GM23338 (cell line): ENCODE measurements at regions not wholly inside any gene's neighbourhood (a gene's known extent, or its start where the extent isn't known, plus 50 kb on each side); places are given as distances from the start of the nearest gene placed in this dataset.

Source experiments
- CREB1 ChIP-seq: fragments of 250-450 bp; sonication (Bioruptor Pico); IDR thresholded peaks from 2 replicates; pipeline ENCODE4 v1.5.0; 2020; ENCODE audit warnings: low read depth, mild to moderate bottlenecking, moderate library complexity
- EZH2 ChIP-seq: fragments of 200-600 bp; sonication (generic); IDR thresholded peaks from one replicate; pipeline ENCODE4 v1.8.0; 2017; ENCODE audit warnings: antibody characterized with exemption, mild to moderate bottlenecking, low read depth; ENCODE audit not compliant: unreplicated experiment
- EZH2phosphoT487 ChIP-seq: fragments of 200-600 bp; sonication (generic); IDR thresholded peaks from one replicate; pipeline ENCODE4 v1.8.1; 2018; ENCODE audit warnings: antibody characterized with exemption; ENCODE audit not compliant: unreplicated experiment
- JUNB ChIP-seq: IDR thresholded peaks from one replicate; pipeline ENCODE4 v1.6.1; 2016; ENCODE audit warnings: antibody characterized with exemption; ENCODE audit not compliant: unreplicated experiment
- NANOG ChIP-seq: IDR thresholded peaks from 2 replicates; pipeline ENCODE4 v1.6.1; 2016; ENCODE audit warnings: antibody characterized with exemption, borderline replicate concordance
- POLR2AphosphoS5 ChIP-seq: IDR thresholded peaks from 2 replicates; pipeline ENCODE4 v1.6.1; 2016; ENCODE audit warnings: antibody characterized with exemption, low read depth
- STAT1 ChIP-seq: IDR thresholded peaks from one replicate; pipeline ENCODE4 v1.6.1; 2016; ENCODE audit warnings: antibody characterized with exemption; ENCODE audit not compliant: unreplicated experiment
- ZNF462 ChIP-seq: fragments of 250-450 bp; sonication (Bioruptor Pico); IDR thresholded peaks from 2 replicates; pipeline ENCODE4 v1.5.0; 2020; ENCODE audit warnings: mild to moderate bottlenecking, moderate library complexity
- TF ChIP-seq, protein P1 (sequence below), 2 experiments: fragments of 200-600 bp in 1 of 2; sonication (generic) in 1 of 2; conservative IDR thresholded peaks; 2 replicates each; pipeline versions ENCODE4 v1.5.1 to v1.6.1; 2016 to 2017; ENCODE audit warnings: antibody characterized with exemption in 2 of 2, low read depth in 2 of 2, mild to moderate bottlenecking in 2 of 2, moderate library complexity in 1 of 2
- TF ChIP-seq, protein P2 (sequence below): IDR thresholded peaks from one replicate; pipeline ENCODE4 v1.6.1; 2018; ENCODE audit warnings: antibody characterized with exemption; ENCODE audit not compliant: unreplicated experiment
- TF ChIP-seq, protein P3 (sequence below): IDR thresholded peaks from 2 replicates; pipeline ENCODE4 v1.6.1; 2016; ENCODE audit warnings: antibody characterized with exemption

DNA sequence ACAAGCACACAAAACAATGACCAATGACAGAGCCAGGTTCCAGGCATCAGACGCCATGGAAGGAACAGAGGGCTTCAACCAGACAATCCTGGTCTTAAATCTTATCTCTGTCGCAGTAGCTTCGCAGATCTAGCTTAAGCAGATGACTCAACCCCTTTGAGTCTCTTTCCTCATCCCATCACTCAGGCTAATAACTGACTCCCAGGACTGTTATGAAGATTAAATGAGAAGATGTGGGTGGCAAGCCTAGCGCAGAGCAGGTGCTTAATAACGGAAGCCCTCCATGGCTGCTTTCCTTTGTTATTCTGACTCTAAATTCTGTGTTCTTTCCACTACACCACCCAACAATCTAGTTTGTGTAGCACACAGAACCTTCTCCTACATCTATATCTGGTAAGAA, 110.9 kb downstream of the SLC24A2 start:
- TF ChIP-seq POLR2AphosphoS5: no peak
- TF ChIP-seq, protein P1, sequence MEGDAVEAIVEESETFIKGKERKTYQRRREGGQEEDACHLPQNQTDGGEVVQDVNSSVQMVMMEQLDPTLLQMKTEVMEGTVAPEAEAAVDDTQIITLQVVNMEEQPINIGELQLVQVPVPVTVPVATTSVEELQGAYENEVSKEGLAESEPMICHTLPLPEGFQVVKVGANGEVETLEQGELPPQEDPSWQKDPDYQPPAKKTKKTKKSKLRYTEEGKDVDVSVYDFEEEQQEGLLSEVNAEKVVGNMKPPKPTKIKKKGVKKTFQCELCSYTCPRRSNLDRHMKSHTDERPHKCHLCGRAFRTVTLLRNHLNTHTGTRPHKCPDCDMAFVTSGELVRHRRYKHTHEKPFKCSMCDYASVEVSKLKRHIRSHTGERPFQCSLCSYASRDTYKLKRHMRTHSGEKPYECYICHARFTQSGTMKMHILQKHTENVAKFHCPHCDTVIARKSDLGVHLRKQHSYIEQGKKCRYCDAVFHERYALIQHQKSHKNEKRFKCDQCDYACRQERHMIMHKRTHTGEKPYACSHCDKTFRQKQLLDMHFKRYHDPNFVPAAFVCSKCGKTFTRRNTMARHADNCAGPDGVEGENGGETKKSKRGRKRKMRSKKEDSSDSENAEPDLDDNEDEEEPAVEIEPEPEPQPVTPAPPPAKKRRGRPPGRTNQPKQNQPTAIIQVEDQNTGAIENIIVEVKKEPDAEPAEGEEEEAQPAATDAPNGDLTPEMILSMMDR (conservative IDR thresholded peaks at IDR 0.05; ENCODE audit: low read depth in 2 of 2): no peak
- TF ChIP-seq, protein P2, sequence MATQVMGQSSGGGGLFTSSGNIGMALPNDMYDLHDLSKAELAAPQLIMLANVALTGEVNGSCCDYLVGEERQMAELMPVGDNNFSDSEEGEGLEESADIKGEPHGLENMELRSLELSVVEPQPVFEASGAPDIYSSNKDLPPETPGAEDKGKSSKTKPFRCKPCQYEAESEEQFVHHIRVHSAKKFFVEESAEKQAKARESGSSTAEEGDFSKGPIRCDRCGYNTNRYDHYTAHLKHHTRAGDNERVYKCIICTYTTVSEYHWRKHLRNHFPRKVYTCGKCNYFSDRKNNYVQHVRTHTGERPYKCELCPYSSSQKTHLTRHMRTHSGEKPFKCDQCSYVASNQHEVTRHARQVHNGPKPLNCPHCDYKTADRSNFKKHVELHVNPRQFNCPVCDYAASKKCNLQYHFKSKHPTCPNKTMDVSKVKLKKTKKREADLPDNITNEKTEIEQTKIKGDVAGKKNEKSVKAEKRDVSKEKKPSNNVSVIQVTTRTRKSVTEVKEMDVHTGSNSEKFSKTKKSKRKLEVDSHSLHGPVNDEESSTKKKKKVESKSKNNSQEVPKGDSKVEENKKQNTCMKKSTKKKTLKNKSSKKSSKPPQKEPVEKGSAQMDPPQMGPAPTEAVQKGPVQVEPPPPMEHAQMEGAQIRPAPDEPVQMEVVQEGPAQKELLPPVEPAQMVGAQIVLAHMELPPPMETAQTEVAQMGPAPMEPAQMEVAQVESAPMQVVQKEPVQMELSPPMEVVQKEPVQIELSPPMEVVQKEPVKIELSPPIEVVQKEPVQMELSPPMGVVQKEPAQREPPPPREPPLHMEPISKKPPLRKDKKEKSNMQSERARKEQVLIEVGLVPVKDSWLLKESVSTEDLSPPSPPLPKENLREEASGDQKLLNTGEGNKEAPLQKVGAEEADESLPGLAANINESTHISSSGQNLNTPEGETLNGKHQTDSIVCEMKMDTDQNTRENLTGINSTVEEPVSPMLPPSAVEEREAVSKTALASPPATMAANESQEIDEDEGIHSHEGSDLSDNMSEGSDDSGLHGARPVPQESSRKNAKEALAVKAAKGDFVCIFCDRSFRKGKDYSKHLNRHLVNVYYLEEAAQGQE: no peak
- TF ChIP-seq EZH2: no peak
- no peak for TF ChIP-seq ZNF462 (CRISPR knock-in tag)
- TF ChIP-seq JUNB: no peak
- TF ChIP-seq NANOG: no peak
- no peak for TF ChIP-seq STAT1
- TF ChIP-seq EZH2phosphoT487: no peak
- no peak for TF ChIP-seq CREB1 (CRISPR knock-in tag)
- TF ChIP-seq, protein P3, sequence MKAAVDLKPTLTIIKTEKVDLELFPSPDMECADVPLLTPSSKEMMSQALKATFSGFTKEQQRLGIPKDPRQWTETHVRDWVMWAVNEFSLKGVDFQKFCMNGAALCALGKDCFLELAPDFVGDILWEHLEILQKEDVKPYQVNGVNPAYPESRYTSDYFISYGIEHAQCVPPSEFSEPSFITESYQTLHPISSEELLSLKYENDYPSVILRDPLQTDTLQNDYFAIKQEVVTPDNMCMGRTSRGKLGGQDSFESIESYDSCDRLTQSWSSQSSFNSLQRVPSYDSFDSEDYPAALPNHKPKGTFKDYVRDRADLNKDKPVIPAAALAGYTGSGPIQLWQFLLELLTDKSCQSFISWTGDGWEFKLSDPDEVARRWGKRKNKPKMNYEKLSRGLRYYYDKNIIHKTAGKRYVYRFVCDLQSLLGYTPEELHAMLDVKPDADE: no peak
